Adipocyte (in vitro differentiated cells): ENCODE measurements at regions not wholly inside any gene's neighbourhood (a gene's known extent, or its start where the extent isn't known, plus 50 kb on each side); places are given as distances from the start of the nearest gene placed in this dataset.

Experiments used
- DNase-seq: peaks from one replicate; pipeline ENCODE4 v3.0.0-alpha.2; 2015; ENCODE audit warnings: low read depth
- H3K27me3 ChIP-seq: replicated peaks from 2 replicates; pipeline ENCODE4 v1.7.0; 2013; ENCODE audit warnings: mild to moderate bottlenecking, low read length, moderate library complexity; ENCODE audit not compliant: control insufficient read depth, insufficient read depth
- H3K36me3 ChIP-seq: 2 replicates; pipeline ENCODE4 v1.7.0; 2013; ENCODE audit warnings: low read length, mild to moderate bottlenecking, moderate library complexity; ENCODE audit not compliant: control insufficient read depth, insufficient read depth, severe bottlenecking
- H3K4me1 ChIP-seq: 2 replicates; pipeline ENCODE4 v1.7.0; 2013; ENCODE audit warnings: mild to moderate bottlenecking, low read length, moderate library complexity; ENCODE audit not compliant: control insufficient read depth, insufficient read depth
- H3K4me3 ChIP-seq: 2 replicates; pipeline ENCODE4 v1.7.0; 2013; ENCODE audit warnings: mild to moderate bottlenecking, low read length, moderate library complexity
- H3K9ac ChIP-seq: 2 replicates; pipeline ENCODE4 v1.7.0; 2013; ENCODE audit warnings: mild to moderate bottlenecking, low read length, moderate library complexity
- H3K9me3 ChIP-seq: 2 replicates; pipeline ENCODE4 v1.7.0; 2013; ENCODE audit warnings: mild to moderate bottlenecking, low read length, moderate library complexity; ENCODE audit not compliant: control insufficient read depth

DNA sequence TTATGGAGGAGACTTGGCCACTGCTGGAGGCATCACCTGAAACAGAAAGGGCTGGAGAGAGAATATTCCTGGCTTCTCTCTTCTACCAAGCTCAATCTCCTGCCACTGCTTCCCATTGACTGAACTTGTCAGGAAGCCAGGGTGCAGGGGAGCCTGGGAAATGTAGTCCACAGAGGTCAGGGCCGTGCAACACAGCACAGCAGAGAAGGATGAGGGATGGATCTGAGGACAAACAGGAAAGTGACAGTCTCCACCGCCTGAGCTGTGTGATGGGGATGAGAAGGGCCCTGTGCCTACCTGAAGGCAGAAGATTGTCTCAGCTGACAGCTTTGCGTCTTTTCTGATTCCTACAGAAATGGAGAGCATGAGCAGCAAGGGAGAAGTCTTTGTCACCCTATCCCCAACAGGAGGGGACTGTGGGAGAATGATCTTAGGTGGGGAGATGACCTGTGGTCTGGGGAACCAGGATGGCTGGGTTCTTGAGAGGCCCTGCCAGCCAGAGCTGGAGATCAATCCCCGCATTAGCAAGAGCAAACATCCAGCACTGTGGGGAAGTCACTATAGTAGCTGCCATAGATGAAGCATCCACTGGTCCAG, 114.2 kb downstream of the SNX5 start:
- no peaks in the 10 kb centered on the region for H3K27me3 ChIP-seq
- H3K4me1 ChIP-seq = peaks cover 15% of the 10 kb centered on the region
- no peaks in the 10 kb centered on the region for H3K36me3 ChIP-seq
- H3K9me3 ChIP-seq = no peaks in the 10 kb centered on the region
- no peak overlapping the region for H3K9ac ChIP-seq
- H3K4me3 ChIP-seq = no peak overlapping the region
- peak; percentile 39 for DNase-seq

DNA sequence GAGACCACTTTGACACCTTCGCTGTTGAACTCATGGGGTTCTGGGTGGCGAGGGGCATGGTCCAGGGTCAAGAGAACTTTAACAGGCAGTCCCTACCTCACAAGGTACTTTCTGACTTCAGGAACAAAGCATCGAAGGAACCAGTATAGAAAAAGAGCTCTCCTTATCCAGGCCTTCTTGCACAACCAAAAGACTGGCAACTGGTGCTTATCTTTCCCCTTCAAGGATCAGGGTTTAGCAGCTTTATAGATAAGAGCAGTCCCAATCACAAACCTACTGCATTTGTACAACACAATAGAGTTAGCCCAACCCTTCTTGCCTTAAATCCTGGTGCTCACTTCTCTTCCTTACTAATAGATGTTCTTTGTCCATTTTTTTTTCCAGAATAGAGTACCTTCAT, 116.3 kb downstream of the SNX5 start:
- Histone ChIP-seq H3K27me3 (no peaks in the 10 kb centered on the region), H3K36me3 (no peaks in the 10 kb centered on the region), H3K9me3 (no peaks in the 10 kb centered on the region), H3K9ac (no peak overlapping the region), H3K4me1 (peaks cover 18% of the 10 kb centered on the region), H3K4me3 (no peak overlapping the region)
- no peak for DNase-seq

DNA sequence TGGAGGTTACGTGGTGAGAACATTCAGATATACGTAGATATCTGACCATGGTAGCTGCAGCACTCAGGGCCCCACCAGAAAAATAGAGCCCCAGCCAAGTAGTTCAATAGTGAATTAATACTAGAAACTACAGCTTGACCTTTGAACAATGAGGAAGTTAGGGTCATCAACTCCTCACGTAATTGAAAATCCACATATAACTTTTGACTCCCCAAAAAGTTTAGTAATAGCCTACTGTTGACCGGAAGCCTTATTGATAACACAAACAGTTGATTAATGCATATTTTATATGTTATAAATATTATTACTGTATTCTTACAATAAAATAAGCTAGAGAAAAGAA, 117.9 kb downstream of the SNX5 start:
- peaks cover 18% of the 10 kb centered on the region for H3K4me1 ChIP-seq
- no peak overlapping the region for H3K4me3 ChIP-seq
- DNase-seq = no peak
- H3K9ac ChIP-seq = no peak overlapping the region
- no peaks in the 10 kb centered on the region for H3K36me3 ChIP-seq
- H3K27me3 ChIP-seq = no peaks in the 10 kb centered on the region
- no peaks in the 10 kb centered on the region for H3K9me3 ChIP-seq

DNA sequence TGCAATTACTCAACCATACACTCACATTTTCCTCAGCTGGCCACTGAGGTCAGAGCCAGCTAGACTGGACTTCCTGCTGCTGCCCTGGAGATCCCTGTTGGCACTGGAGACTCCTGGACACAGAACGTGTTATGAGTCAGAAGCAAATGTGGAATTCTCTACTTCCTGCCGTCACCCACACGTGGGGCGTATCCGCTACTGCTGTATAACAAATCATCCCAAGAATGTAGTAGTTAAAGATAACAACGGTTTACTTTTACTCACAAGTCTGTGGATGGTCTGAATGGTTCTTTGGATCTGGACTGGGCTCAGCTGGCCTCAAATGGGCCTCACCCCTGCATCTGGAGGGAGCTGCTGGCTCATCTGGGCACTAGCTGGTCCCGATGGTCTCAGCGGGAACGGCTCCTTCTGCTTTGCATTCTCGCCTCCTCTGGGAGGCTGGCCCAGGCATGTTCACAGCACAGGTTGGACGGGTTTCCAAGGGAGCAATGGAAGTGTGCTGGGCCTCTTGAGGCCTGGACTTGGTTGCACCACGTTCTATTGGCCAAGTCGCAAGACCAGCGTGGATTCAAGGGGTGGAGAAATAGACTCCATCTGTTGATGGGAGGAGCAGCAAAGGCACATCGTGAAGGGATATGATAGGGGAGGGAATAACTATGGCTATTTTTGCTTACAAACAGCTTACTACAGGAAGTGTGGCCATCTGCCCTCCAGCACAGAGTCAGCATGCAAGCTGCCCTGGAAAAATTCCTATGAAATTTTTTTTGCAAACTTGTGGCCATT, 118.5 kb downstream of the SNX5 start:
- Histone ChIP-seq H3K9ac (no peak overlapping the region), H3K4me3 (no peak overlapping the region)
- peak; percentile 78 for DNase-seq

DNA sequence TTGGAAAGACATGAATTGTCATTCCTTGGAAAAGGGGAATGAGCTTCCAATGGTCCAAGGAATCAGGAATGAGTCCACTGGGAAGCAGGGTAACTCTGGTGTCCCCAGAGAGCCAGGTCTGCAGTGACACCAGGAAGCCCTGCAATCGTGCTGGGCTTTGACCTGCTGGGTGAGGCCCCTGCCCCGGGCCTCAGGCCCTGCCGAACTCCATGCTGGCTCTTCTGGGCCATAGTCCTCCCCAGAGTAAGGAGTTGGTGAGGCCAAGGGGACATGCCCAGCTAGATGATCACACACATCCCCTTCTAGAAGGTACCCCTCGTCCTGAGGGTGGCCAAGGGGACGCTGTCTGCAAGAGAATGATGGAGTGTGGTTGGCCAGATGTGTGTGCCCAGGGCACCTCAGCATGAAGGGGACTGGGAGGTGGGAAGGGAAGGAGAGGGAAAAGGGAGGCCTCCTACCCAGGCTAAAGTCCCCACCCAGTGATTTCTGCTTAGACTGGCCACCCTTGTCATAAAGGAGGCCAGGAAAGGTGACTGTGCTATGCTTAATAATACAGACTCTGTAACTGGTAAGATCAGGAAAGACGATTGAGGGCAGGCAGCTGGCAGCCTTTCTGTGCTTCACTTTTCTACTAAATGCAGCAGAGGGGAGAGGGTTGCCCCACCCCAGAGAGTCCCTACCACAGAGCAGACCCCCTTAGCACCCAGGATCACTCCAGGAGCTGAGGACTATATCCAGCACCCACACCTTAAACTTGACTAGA, 119.3 kb downstream of the SNX5 start:
- Histone ChIP-seq H3K27me3 (no peaks in the 10 kb centered on the region), H3K9ac (no peak overlapping the region), H3K4me1 (peaks cover 18% of the 10 kb centered on the region), H3K36me3 (no peaks in the 10 kb centered on the region), H3K9me3 (no peaks in the 10 kb centered on the region), H3K4me3 (peak overlapping the region; percentile 10)
- DNase-seq = no peak

More for the DNA sequence above, 118.5 kb downstream of the SNX5 start:
- H3K4me1 ChIP-seq = peaks cover 18% of the 10 kb centered on the region
- H3K36me3 ChIP-seq = no peaks in the 10 kb centered on the region
- no peaks in the 10 kb centered on the region for H3K9me3 ChIP-seq
- H3K27me3 ChIP-seq = no peaks in the 10 kb centered on the region

DNA sequence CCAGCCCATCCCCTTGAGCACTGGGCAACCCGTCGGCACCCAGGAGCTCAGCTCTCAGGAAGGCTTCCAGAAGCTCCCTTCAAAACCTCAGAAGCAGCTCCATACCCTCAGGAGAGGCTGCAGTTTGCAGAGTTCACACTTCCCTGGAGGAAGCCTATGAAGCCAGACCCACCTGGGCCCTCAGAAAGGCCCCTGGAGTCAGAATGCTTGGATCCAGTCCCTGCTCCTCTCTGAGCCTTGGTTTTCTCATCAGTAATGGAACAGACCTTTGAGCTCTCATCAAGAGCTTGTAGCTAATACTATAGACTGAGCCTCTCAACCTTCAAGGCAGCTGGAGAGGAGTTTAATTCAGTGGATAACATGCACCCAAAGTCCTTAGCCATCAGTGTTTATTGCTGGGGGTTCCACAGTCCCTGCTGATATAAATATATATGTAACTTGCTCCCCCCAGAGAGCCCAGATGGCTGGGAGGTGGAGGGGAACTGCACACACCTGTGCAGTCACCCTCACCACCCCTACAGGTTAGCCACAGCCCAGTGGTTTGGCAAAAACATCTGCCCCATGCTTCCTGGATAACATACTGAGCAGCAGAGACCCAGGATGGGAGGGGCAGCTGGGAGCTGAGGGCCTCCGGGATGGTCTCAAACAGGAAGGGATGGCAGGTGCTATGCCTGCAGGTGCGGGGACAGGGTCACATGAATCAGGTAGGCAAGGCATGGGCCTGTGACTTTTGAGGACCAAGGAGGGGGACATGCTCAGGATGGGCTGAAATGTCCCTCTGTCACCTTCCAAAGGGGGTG, 120.1 kb downstream of the SNX5 start:
- H3K4me3 ChIP-seq = no peak overlapping the region
- no peaks in the 10 kb centered on the region for H3K9me3 ChIP-seq
- H3K27me3 ChIP-seq = no peaks in the 10 kb centered on the region
- no peaks in the 10 kb centered on the region for H3K36me3 ChIP-seq
- DNase-seq = no peak
- H3K4me1 ChIP-seq = peaks cover 23% of the 10 kb centered on the region
- H3K9ac ChIP-seq = no peak overlapping the region

DNA sequence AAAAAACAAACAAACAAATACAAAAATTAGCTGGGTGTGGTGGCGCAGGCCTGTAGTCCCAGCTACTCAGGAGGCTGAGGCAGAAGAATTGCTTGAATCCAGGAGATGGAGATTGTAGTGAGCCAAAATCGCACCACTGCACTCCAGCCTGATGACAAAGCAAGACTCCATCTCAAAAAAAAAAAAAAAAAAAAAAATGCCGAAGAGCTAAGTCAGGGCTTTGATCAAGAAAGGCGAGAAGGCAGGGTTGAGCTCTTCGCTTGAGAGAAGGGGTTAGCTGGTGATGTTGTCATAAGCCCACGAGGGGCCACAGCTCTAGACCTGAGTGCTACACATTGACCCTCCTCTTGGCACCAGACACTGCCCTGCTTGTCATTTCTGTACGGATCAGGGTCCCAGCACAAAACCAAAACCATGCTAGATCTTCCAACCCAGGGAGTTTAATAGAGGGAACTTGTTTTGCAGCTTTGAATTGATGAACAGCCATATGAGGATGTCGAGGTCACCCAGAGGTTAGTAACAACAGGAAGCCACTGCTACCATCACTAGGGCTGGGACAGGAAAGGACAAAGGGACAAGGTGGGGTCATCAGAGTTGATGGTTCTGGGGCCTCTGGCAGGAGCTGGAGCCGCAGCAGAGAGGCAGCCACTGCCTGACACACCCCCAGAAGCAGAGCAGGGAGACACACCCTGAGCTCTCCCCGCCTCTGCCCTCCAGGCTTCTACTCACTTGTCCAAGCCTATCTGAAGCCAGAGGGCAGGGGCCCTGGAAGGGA, 122.7 kb downstream of the SNX5 start:
- no peaks in the 10 kb centered on the region for H3K27me3 ChIP-seq
- H3K4me3 ChIP-seq = no peak overlapping the region

DNA sequence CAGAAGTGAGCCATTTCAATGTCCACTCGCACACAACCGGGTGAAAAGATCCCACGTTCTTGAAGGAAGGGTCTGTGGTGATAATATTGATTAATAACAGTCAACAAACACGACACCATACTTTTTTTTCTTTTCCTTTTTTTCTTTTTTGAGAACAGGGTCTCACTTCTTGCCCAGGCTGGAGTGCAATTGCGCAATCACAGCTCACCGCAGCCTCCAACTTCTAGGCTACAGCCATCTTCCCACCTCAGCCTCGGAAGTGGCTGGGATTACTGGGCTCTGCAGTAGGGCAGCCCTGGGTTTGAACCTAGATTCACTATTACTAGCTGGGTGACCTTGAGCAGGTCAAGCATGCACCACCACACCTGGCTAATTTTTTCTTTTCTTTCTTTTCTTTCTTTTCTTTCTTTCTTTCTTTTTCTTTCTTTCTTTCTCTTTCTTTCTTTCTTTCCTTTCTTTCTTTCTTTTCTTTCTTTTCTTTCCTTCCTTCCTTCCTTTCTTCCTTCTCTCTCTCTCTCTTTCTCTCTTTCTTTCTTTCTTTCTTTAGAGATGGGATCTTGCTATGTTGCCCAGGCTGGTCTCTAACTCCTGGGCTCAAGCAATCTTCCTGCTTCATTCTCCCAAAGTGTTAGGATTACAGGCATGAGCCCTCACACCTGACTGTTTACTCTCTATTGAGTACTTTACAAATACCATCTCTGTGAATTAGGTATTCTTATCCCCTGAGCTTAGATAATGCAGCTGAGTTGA, 123.9 kb downstream of the SNX5 start:
- Histone ChIP-seq H3K27me3 (no peaks in the 10 kb centered on the region), H3K9ac (no peak overlapping the region)

More for the DNA sequence above, 122.7 kb downstream of the SNX5 start:
- Histone ChIP-seq H3K36me3 (no peaks in the 10 kb centered on the region), H3K9ac (no peak overlapping the region), H3K9me3 (no peaks in the 10 kb centered on the region), H3K4me1 (peaks cover 44% of the 10 kb centered on the region)
- DNase-seq = no peak

DNA sequence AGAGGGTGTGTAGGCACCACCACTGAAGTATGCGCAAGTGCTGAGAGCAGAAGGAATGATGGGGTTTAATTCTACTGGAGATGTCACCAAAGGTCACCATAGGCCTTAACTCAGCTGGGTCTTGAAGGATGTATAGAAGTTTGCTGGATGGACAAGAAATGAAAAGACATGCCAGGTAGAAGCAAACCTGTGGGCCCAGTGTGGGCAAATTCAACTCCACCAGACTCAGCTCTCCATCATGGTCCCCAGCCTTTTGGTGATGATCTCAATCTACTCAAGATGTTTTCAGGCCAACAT, 124.5 kb downstream of the SNX5 start:
- Histone ChIP-seq H3K4me1 (peaks cover 26% of the 10 kb centered on the region), H3K36me3 (no peaks in the 10 kb centered on the region), H3K9me3 (peaks cover 6% of the 10 kb centered on the region), H3K27me3 (no peaks in the 10 kb centered on the region), H3K9ac (no peak overlapping the region), H3K4me3 (no peak overlapping the region)
- no peak for DNase-seq

More for the DNA sequence above, 123.9 kb downstream of the SNX5 start:
- Histone ChIP-seq H3K4me1 (peaks cover 32% of the 10 kb centered on the region), H3K4me3 (no peak overlapping the region), H3K36me3 (no peaks in the 10 kb centered on the region), H3K9me3 (peaks cover 6% of the 10 kb centered on the region)
- DNase-seq = no peak
